Esophagus squamous epithelium (tissue), 4 donors: ENCODE measurements at regions not wholly inside any gene's neighbourhood (a gene's known extent, or its start where the extent isn't known, plus 50 kb on each side); places are given as distances from the start of the nearest gene placed in this dataset.

Experiments
- POLR2A ChIP-seq, 4 donors: fragments of 450-650 bp; IDR thresholded peaks; one replicate each; pipeline ENCODE4 v1.6.1; 2017; ENCODE audit warnings: antibody characterized with exemption in 4 of 4, mild to moderate bottlenecking in 4 of 4, moderate library complexity in 3 of 4
- TF ChIP-seq, protein P1 (sequence below), 6 experiments: fragments of 450-650 bp in 4 of 6; fragments of 200-600 bp in 2 of 6; sonication (generic) in 2 of 6; IDR thresholded peaks; one replicate each; pipeline ENCODE4 v1.5.1; 2016 to 2019; ENCODE audit warnings: antibody characterized with exemption in 6 of 6, mild to moderate bottlenecking in 4 of 6, moderate library complexity in 4 of 6

DNA sequence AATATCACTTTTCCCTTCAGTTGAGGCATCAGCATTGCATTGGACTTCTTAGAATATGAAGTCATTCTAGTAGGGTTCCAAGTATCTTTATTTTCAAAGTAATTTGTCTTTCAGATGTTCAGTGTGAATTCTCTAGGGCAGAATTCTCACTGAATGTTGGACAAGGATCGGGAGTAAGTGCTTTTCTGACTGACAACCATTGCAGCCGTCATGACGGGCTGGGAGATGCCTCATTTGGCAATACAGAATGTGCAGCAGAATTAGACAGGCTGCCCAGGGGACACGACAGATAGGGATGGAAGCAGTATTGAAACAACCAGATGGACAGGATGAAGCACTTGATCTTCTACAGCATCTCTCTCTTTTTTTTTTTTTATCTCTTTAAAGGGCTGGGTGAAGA, 129.0 kb downstream of the ICE1 start:
- TF ChIP-seq, protein P1, sequence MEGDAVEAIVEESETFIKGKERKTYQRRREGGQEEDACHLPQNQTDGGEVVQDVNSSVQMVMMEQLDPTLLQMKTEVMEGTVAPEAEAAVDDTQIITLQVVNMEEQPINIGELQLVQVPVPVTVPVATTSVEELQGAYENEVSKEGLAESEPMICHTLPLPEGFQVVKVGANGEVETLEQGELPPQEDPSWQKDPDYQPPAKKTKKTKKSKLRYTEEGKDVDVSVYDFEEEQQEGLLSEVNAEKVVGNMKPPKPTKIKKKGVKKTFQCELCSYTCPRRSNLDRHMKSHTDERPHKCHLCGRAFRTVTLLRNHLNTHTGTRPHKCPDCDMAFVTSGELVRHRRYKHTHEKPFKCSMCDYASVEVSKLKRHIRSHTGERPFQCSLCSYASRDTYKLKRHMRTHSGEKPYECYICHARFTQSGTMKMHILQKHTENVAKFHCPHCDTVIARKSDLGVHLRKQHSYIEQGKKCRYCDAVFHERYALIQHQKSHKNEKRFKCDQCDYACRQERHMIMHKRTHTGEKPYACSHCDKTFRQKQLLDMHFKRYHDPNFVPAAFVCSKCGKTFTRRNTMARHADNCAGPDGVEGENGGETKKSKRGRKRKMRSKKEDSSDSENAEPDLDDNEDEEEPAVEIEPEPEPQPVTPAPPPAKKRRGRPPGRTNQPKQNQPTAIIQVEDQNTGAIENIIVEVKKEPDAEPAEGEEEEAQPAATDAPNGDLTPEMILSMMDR (IDR thresholded peaks at IDR 0.05): no peak
- no peak for TF ChIP-seq POLR2A (IDR thresholded peaks at IDR 0.05)
